Loucy (cell line): ENCODE measurements at regions not wholly inside any gene's neighbourhood (a gene's known extent, or its start where the extent isn't known, plus 50 kb on each side); places are given as distances from the start of the nearest gene placed in this dataset.

Experiments used
- EZH2phosphoT487 ChIP-seq: fragments of 200-600 bp; IDR thresholded peaks from 2 replicates; pipeline ENCODE4 v1.6.1; 2018; ENCODE audit warnings: antibody characterized with exemption, mild to moderate bottlenecking, moderate library complexity, borderline replicate concordance
- TF ChIP-seq, protein P1 (sequence below): fragments of 200-600 bp; sonication (generic); conservative IDR thresholded peaks from 2 replicates; pipeline ENCODE4 v1.5.1; 2014; ENCODE audit warnings: mild to moderate bottlenecking, antibody characterized with exemption, low read length

GRCh38 chr7:12913002-12913401, 225.6 kb downstream of the ARL4A start:
- TF ChIP-seq, protein P1, sequence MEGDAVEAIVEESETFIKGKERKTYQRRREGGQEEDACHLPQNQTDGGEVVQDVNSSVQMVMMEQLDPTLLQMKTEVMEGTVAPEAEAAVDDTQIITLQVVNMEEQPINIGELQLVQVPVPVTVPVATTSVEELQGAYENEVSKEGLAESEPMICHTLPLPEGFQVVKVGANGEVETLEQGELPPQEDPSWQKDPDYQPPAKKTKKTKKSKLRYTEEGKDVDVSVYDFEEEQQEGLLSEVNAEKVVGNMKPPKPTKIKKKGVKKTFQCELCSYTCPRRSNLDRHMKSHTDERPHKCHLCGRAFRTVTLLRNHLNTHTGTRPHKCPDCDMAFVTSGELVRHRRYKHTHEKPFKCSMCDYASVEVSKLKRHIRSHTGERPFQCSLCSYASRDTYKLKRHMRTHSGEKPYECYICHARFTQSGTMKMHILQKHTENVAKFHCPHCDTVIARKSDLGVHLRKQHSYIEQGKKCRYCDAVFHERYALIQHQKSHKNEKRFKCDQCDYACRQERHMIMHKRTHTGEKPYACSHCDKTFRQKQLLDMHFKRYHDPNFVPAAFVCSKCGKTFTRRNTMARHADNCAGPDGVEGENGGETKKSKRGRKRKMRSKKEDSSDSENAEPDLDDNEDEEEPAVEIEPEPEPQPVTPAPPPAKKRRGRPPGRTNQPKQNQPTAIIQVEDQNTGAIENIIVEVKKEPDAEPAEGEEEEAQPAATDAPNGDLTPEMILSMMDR = no peak
- TF ChIP-seq EZH2phosphoT487 = no peak
